Loucy (cell line): ENCODE measurements at regions not wholly inside any gene's neighbourhood (a gene's known extent, or its start where the extent isn't known, plus 50 kb on each side); places are given as distances from the start of the nearest gene placed in this dataset.
A peak's percentile ranks its signal among the peaks of the same experiment; 100 is the strongest.

Source experiments
- H2AFZ ChIP-seq: fragments of 200-600 bp; sonication (generic); 2 replicates; pipeline ENCODE4 v1.6.0; 2016; ENCODE audit warnings: antibody characterized with exemption, mild to moderate bottlenecking, low read length, moderate library complexity
- H3F3A ChIP-seq: fragments of 200-600 bp; 2 replicates; pipeline ENCODE4 v1.6.0; 2016; ENCODE audit warnings: antibody characterized with exemption, low read depth, mild to moderate bottlenecking
- H3K27me3 ChIP-seq: fragments of 200-600 bp; sonication (generic); 2 replicates; pipeline ENCODE4 v1.6.1; 2014; ENCODE audit warnings: low read length, mild to moderate bottlenecking; ENCODE audit not compliant: insufficient read depth, poor library complexity, severe bottlenecking
- H3K36me3 ChIP-seq: fragments of 200-600 bp; sonication (generic); 2 replicates; pipeline ENCODE4 v1.6.1; 2016; ENCODE audit warnings: low read length; ENCODE audit not compliant: insufficient read depth
- H3K4me1 ChIP-seq: fragments of 200-600 bp; sonication (generic); 2 replicates; pipeline ENCODE4 v1.5.1; 2014; ENCODE audit warnings: low read length, mild to moderate bottlenecking; ENCODE audit not compliant: insufficient read depth, poor library complexity, severe bottlenecking
- H3K4me2 ChIP-seq: fragments of 200-600 bp; sonication (generic); 2 replicates; pipeline ENCODE4 v1.6.0; 2014; ENCODE audit warnings: antibody characterized with exemption, low read length, low read depth, mild to moderate bottlenecking; ENCODE audit not compliant: poor library complexity, severe bottlenecking
- H3K4me3 ChIP-seq: fragments of 200-600 bp; sonication (generic); 2 replicates; pipeline ENCODE4 v1.5.1; 2014; ENCODE audit warnings: low read length, mild to moderate bottlenecking, mixed read lengths; ENCODE audit not compliant: poor library complexity, severe bottlenecking
- H3K79me2 ChIP-seq: fragments of 200-600 bp; sonication (generic); 2 replicates; pipeline ENCODE4 v1.6.1; 2014; ENCODE audit warnings: low read length; ENCODE audit not compliant: insufficient read depth
- H3K9ac ChIP-seq: fragments of 200-600 bp; sonication (generic); 2 replicates; pipeline ENCODE4 v1.6.0; 2014; ENCODE audit warnings: mild to moderate bottlenecking, low read depth, low read length, moderate library complexity; ENCODE audit not compliant: poor library complexity, severe bottlenecking
- H3K9me2 ChIP-seq: fragments of 200-600 bp; sonication (generic); replicated peaks from 2 replicates; pipeline ENCODE4 v1.6.1; 2016; ENCODE audit warnings: low read depth, low read length, mixed read lengths
- H3K9me3 ChIP-seq: fragments of 200-600 bp; sonication (generic); 2 replicates; pipeline ENCODE4 v1.6.1; 2014; ENCODE audit warnings: mild to moderate bottlenecking, antibody characterized with exemption, low read length, low read depth; ENCODE audit not compliant: insufficient read depth
- H4K20me1 ChIP-seq: fragments of 200-600 bp; sonication (generic); 2 replicates; pipeline ENCODE4 v1.6.0; 2014; ENCODE audit warnings: antibody characterized with exemption, low read length, mild to moderate bottlenecking; ENCODE audit not compliant: insufficient read depth, poor library complexity, severe bottlenecking
- CTCF ChIP-seq: fragments of 200-600 bp; sonication (generic); conservative IDR thresholded peaks from 2 replicates; pipeline ENCODE4 v1.5.1; 2014; ENCODE audit warnings: mild to moderate bottlenecking, antibody characterized with exemption, low read length
- EZH2phosphoT487 ChIP-seq: fragments of 200-600 bp; IDR thresholded peaks from 2 replicates; pipeline ENCODE4 v1.6.1; 2018; ENCODE audit warnings: antibody characterized with exemption, mild to moderate bottlenecking, moderate library complexity, borderline replicate concordance

- H3K4me1 ChIP-seq = no peaks in the 10 kb centered on the region
- H3K4me3 ChIP-seq = no peak overlapping the region
- H3K79me2 ChIP-seq = no peaks in the 10 kb centered on the region
- TF ChIP-seq EZH2phosphoT487 (no peak), CTCF (no peak)
- H3F3A ChIP-seq = no peaks in the 10 kb centered on the region
- no peaks in the 10 kb centered on the region for H4K20me1 ChIP-seq
- H3K9me3 ChIP-seq = no peaks in the 10 kb centered on the region; the same call in 1 of the 2 replicates
- no peak overlapping the region for H3K9ac ChIP-seq
- peak overlapping the region; percentile 10 for H3K4me2 ChIP-seq
- no peaks in the 10 kb centered on the region for H3K9me2 ChIP-seq
- no peaks in the 10 kb centered on the region for H3K36me3 ChIP-seq
- H3K27me3 ChIP-seq = no peaks in the 10 kb centered on the region
- no peak overlapping the region for H2AFZ ChIP-seq
These were observed 165.2 kb downstream of the VRK1 start for GRCh38 chr14:96962337-96962736.

GRCh38 chr14:96964726-96965415, 167.7 kb downstream of the VRK1 start:
- no peaks in the 10 kb centered on the region; the same call in 1 of the 2 replicates for H3K9me3 ChIP-seq
- H2AFZ ChIP-seq = no peak overlapping the region
- H3K9me2 ChIP-seq = no peaks in the 10 kb centered on the region
- no peak overlapping the region for H3K4me2 ChIP-seq
- TF ChIP-seq CTCF = no peak
- no peak for TF ChIP-seq EZH2phosphoT487
- no peaks in the 10 kb centered on the region for H4K20me1 ChIP-seq
- H3K4me1 ChIP-seq = no peaks in the 10 kb centered on the region
- no peak overlapping the region for H3K4me3 ChIP-seq
- H3K79me2 ChIP-seq = no peaks in the 10 kb centered on the region
- H3K27me3 ChIP-seq = no peaks in the 10 kb centered on the region
- H3F3A ChIP-seq = no peaks in the 10 kb centered on the region
- no peak overlapping the region for H3K9ac ChIP-seq
- H3K36me3 ChIP-seq = no peaks in the 10 kb centered on the region

GRCh38 chr14:96965885-96966595, 168.9 kb downstream of the VRK1 start:
- no peak overlapping the region for H3K4me2 ChIP-seq
- no peaks in the 10 kb centered on the region for H3K9me2 ChIP-seq
- H3K9me3 ChIP-seq = no peaks in the 10 kb centered on the region; the same call in 1 of the 2 replicates
- no peak overlapping the region for H3K4me3 ChIP-seq
- H3K27me3 ChIP-seq = no peaks in the 10 kb centered on the region
- no peaks in the 10 kb centered on the region for H3F3A ChIP-seq
- TF ChIP-seq EZH2phosphoT487 (no peak), CTCF (no peak)
- H4K20me1 ChIP-seq = no peaks in the 10 kb centered on the region
- no peak overlapping the region for H3K9ac ChIP-seq
- H3K79me2 ChIP-seq = no peaks in the 10 kb centered on the region
- H2AFZ ChIP-seq = no peak overlapping the region
- no peaks in the 10 kb centered on the region for H3K4me1 ChIP-seq
- H3K36me3 ChIP-seq = no peaks in the 10 kb centered on the region
